ENCODE measurements at regions not wholly inside any gene's neighbourhood (a gene's known extent, or its start where the extent isn't known, plus 50 kb on each side); places are given as distances from the start of the nearest gene placed in this dataset.

DNA sequence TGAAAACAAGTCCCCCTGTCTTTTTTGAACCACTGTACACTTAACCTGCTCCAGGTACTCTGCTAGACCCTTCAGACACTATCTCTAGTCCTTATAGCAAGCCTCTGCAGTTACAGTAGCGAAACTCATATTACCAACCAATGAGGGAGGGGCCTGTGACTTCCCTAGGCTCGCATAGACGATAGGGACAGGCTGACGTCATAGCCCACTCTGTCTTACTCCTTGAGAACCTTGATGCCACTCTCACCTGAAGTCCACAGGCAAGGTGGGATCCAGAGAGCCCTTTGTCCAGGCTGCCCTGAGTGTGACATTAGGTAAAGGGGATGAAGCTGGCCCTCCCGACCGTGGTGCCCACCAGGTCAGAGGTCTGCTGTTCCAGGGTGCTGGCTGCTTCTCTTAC, 65.3 kb downstream of the ACTBL2 start:
- Histone ChIP-seq H3K36me3 (no peaks in the 10 kb centered on the region), H3K9me3 (no peaks in the 10 kb centered on the region), H3K4me1 (no peaks in the 10 kb centered on the region), H3K27me3 (no peaks in the 10 kb centered on the region), H3K27ac (no peak overlapping the region), H3K4me3 (no peak overlapping the region)
- intact Hi-C loops (cut with DNase I; ENCODE audit: low total_unique reads): no loop called here
- no peak for TF ChIP-seq POLR2AphosphoS5 (IDR thresholded peaks at IDR 0.05)
- TF ChIP-seq POLR2A (IDR thresholded peaks at IDR 0.05): no peak
- TF ChIP-seq, protein P1, sequence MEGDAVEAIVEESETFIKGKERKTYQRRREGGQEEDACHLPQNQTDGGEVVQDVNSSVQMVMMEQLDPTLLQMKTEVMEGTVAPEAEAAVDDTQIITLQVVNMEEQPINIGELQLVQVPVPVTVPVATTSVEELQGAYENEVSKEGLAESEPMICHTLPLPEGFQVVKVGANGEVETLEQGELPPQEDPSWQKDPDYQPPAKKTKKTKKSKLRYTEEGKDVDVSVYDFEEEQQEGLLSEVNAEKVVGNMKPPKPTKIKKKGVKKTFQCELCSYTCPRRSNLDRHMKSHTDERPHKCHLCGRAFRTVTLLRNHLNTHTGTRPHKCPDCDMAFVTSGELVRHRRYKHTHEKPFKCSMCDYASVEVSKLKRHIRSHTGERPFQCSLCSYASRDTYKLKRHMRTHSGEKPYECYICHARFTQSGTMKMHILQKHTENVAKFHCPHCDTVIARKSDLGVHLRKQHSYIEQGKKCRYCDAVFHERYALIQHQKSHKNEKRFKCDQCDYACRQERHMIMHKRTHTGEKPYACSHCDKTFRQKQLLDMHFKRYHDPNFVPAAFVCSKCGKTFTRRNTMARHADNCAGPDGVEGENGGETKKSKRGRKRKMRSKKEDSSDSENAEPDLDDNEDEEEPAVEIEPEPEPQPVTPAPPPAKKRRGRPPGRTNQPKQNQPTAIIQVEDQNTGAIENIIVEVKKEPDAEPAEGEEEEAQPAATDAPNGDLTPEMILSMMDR (IDR thresholded peaks at IDR 0.05): no peak
- DNase-seq (ENCODE audit: low spot score in 2 of 2): no peak

DNA sequence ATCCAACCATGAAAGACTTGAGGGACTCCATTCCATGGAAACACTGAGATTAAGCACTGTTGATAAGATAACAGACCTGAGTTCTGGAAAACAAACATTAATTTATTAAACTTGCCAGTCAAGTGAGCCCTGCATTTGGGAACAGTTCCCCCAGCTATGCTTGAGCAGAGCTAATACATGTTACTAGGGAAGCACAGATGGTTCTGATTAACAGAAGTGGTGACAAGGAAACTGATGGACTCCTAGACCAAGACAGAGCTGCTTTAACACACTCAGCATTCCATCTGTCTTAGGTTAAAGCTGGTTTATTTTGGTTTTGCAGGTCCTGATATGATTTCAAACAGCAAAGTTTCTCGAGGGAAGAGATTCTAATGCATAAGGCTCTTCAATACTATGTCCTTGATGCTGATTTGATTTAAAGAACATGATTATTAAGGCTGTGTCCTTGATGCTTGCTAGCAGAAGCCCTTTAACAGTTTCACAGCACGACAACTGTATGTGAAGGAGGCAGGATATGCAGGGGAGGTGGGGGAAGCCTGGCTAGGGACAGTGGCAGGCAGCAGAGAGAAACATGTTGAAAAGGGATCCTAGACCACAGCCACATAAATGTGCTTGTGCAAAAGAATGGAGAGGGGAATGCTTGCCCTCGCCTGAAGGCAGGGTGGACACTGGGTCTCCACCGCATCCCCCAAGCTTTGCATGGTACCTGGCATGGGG, 66.2 kb downstream of the ACTBL2 start:
- no peaks in the 10 kb centered on the region for H3K36me3 ChIP-seq
- H3K4me3 ChIP-seq: no peak overlapping the region
- intact Hi-C loops (cut with DNase I; ENCODE audit: low total_unique reads): no loop called here
- H3K27me3 ChIP-seq: no peaks in the 10 kb centered on the region
- no peak for DNase-seq (ENCODE audit: low spot score in 2 of 2)
- no peaks in the 10 kb centered on the region for H3K4me1 ChIP-seq
- H3K27ac ChIP-seq: peak overlapping the region in 1 of 2 donors; percentile 35
- TF ChIP-seq, protein P1 (IDR thresholded peaks at IDR 0.05): no peak
- TF ChIP-seq POLR2AphosphoS5 (IDR thresholded peaks at IDR 0.05) (no peak), POLR2A (IDR thresholded peaks at IDR 0.05) (no peak)
- no peaks in the 10 kb centered on the region for H3K9me3 ChIP-seq

DNA sequence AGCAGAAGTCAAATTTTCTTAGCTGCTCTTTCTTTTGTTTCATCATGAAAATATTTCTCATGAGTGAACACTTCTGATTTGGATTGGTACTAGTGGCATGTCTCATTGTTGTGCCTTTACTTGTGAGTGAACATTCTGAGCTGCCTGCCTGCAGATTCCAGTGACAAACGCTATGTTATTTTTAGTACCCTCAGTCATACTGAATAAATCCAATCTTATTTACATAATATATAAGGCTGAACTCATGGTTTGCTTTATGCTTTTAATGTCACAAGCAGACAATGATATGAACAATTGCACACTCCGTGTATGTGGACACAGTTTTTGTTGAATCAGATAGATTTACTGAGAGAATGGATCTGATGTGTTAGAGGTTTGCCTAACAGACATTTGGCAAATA, 67.8 kb downstream of the ACTBL2 start:
- no peaks in the 10 kb centered on the region for H3K27me3 ChIP-seq
- TF ChIP-seq POLR2A (IDR thresholded peaks at IDR 0.05) (no peak), POLR2AphosphoS5 (IDR thresholded peaks at IDR 0.05) (no peak)
- TF ChIP-seq, protein P1 (IDR thresholded peaks at IDR 0.05): no peak
- DNase-seq (ENCODE audit: low spot score in 2 of 2): no peak
- H3K27ac ChIP-seq: no peak overlapping the region
- intact Hi-C loops (cut with DNase I; ENCODE audit: low total_unique reads): no loop called here
- no peak overlapping the region for H3K4me3 ChIP-seq
- H3K4me1 ChIP-seq: no peaks in the 10 kb centered on the region
- H3K9me3 ChIP-seq: no peaks in the 10 kb centered on the region
- H3K36me3 ChIP-seq: no peaks in the 10 kb centered on the region

DNA sequence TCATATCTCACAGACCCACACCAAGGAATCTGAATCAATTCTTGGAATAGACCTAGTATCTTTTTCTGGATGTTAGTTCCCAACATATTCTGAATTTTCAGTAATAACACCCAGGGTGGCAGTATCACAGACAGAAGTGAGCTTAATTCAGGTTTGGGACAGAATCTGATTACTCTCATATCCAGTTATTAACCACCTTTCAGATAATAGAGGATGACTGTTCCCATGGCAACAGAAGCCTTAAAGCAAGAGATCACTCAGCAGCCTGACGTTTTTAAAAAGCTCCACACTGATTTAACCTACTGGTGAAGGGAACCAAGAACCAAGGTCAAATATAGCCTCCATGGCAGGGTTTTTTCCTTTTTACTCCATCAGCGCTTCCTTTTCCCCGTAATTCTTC, 68.4 kb downstream of the ACTBL2 start:
- no peaks in the 10 kb centered on the region for H3K27me3 ChIP-seq
- H3K4me3 ChIP-seq: no peak overlapping the region
- H3K4me1 ChIP-seq: no peaks in the 10 kb centered on the region
- intact Hi-C loops (cut with DNase I; ENCODE audit: low total_unique reads): no loop called here
- no peaks in the 10 kb centered on the region for H3K36me3 ChIP-seq
- H3K27ac ChIP-seq: no peak overlapping the region
- DNase-seq (ENCODE audit: low spot score in 2 of 2): no peak
- no peak for TF ChIP-seq POLR2AphosphoS5 (IDR thresholded peaks at IDR 0.05)
- H3K9me3 ChIP-seq: no peaks in the 10 kb centered on the region

- Histone ChIP-seq H3K27ac (no peak overlapping the region), H3K36me3 (no peaks in the 10 kb centered on the region), H3K27me3 (no peaks in the 10 kb centered on the region), H3K9me3 (no peaks in the 10 kb centered on the region), H3K4me1 (peaks cover 0 to 4% of the 10 kb centered on the region in 2 donors), H3K4me3 (no peak overlapping the region)
- intact Hi-C loops (cut with DNase I; ENCODE audit: low total_unique reads): no loop called here
- DNase-seq (ENCODE audit: low spot score in 2 of 2): no peak
- TF ChIP-seq POLR2AphosphoS5 (IDR thresholded peaks at IDR 0.05) (no peak), POLR2A (IDR thresholded peaks at IDR 0.05) (no peak)
- TF ChIP-seq, protein P1 (IDR thresholded peaks at IDR 0.05): no peak
Observed at GRCh38 chr5:57413145-57413544, 69.5 kb downstream of the ACTBL2 start.
